ENCODE measurements at regions not wholly inside any gene's neighbourhood (a gene's known extent, or its start where the extent isn't known, plus 50 kb on each side); places are given as distances from the start of the nearest gene placed in this dataset.

- no peak for DNase-seq
These were observed 489.2 kb upstream of the ROBO2 start for GRCh38 chr3:76550522-76551201.

DNA sequence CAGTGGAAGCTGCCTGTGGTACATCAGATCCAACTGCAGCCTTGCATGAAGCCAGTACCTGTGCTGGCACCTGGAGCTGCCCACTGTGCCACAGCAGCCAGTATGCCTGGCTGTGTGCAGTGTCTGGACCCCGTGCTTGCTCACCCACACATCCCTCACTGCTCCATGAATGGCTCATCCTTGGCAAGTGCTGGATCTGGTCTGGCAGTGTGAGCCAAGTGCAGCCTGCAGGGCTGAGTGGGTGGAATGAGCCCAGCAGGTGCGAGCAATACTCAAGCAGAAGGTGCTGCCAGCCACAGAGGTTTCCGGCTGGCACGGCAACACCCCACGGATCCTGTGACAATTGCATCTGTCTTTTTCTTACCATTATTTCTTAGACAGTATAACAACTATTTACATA lies 488.2 kb upstream of the ROBO2 start:
- DNase-seq: peak; percentile 46

DNA sequence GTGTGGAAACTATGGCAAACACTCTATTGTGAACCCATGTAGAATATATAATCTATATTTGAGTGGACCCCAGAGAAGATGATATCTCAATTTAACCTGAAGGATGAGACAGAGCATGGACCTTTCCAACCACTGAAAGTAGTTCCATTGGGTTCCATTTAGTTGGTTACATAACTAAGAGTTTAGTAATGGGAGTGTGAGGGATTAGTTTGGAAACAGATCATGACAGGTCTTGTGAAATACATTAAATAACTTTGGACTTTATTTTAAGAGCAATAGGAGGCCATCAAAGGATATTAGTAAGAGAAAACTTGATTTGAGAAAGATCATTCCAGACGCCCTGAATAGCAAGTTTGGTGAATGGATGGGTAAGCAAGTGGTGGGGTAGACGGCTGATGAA lies 487.2 kb upstream of the ROBO2 start:
- DNase-seq: no peak

GRCh38 chr3:76554707-76555106 lies 485.2 kb upstream of the ROBO2 start:
- peak; percentile 46 for DNase-seq

GRCh38 chr3:76561494-76562236 lies 478.2 kb upstream of the ROBO2 start:
- DNase-seq: peak; percentile 11

GRCh38 chr3:76565496-76566210 lies 474.2 kb upstream of the ROBO2 start:
- DNase-seq: no peak

DNA sequence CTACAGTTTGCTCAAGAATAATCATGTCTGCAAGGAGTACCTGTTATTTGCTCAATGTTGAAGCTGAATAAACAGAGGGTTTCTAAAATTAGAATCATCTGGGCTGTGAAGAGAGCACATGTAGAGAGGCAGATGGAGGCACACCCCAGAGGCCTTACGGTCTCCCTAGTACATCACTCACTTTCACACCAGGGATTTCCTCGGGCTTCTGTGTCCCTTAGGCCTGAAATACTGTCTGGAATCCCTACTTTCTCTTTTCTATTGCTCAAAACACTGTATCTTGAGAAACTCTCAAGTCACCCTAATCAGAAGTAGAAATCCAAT lies 473.7 kb upstream of the ROBO2 start:
- peak; percentile 71 for DNase-seq

- no peak for DNase-seq
These were observed 473.0 kb upstream of the ROBO2 start for GRCh38 chr3:76566904-76567303.

GRCh38 chr3:76570436-76571057 lies 469.4 kb upstream of the ROBO2 start:
- peak; percentile 20 for DNase-seq

GRCh38 chr3:76576201-76576600 lies 463.7 kb upstream of the ROBO2 start:
- no peak for DNase-seq

DNA sequence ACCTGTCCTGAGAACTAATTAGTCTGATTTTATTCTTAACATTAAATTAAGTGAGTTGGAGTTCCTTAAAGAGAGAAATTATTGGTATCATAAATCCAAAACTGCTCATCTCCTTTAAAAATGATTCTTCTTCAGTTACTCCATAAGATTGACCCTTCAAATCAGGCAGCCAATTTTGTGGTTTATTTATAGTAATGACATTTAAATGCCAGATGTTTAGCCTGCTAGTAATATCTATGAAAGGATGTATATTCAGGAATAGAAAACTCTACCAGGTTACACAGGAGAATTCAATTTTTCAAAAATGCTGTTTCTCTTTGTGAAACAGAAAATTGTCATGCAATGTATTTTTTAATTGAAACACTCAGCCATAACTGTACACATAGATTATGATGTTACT lies 457.8 kb upstream of the ROBO2 start:
- no peak for DNase-seq

DNA sequence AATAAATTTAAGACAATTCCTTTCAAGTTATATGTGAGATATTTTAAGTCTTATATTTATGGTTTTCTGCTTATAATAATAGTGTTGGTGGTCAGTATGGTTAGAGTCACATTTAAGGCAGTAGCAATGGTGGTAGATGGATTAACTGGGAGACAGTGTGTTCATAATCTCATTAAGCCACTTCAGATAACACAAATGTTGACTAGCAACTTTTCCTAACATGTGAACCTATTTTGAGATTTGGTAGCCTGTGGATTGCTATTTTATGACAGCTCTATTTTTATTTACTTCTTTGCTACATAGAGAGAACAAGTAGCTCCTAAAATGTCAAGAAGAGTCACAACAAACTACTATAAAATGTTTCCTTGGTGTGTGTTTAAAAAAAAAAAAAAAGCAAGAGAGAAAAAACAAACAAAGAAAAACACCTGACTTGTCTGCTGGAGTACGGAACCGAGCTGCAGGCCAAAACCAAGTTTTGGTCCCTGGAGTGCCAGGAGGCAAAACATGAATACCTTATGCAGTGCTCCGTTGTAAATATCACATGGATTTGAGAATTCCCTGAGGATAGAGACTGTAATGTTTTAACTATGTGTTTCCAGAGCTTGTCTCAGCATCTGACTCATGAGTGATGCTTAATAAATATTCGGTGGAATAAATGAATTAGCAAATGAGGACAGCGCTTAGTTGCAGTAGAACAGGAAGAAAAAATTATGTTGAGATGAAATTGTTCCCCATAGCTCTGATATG lies 457.1 kb upstream of the ROBO2 start:
- peak; percentile 5 for DNase-seq

DNA sequence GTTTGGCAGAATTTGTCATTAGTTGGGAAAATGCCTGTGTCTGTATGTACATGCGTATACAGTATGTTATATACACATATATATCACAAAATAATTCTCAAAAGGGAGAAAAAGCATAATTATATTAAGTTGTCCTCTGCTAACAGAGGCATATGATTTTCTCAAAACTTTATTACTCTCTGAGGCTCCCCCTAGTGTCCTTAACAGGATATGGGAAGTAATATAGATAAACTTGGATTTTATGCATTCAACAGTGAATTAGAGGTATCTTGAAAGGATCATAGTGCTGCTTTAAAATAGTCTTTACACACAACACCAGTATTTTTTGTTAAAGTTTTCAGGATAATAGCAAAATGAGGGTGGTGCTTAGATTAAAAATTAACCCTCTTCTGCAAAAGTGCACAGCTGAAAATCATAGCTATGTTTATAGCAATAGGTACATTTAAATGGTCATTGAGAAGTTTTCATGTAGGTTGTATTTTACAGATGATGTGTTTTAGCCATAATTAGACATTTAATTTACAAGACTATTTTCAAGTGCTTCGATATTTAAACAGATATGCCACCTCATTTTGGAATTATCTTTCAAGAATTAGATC lies 454.0 kb upstream of the ROBO2 start:
- DNase-seq: peak; percentile 1

GRCh38 chr3:76586471-76586870 lies 453.4 kb upstream of the ROBO2 start:
- DNase-seq: no peak

- no peak for DNase-seq
These were observed 429.7 kb upstream of the ROBO2 start for GRCh38 chr3:76610150-76610549.

DNA sequence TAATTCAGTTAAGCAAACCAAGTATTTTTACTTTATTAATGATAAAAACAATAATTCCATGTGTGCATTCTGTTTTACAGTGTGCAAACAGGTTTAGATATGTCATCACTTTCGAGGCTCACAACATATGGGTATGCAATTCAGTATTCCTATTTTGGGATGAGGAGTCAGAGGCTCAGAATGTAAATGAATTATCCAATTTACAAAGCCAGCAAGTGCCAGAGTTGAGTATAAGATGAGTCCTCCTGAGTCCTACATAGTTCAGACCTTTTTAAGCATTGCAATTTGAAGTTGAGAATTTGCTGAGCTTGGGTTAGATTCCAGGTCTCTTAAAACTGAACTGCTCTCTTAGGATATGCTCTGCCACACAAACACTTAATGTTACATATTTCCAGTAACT lies 424.2 kb upstream of the ROBO2 start:
- no peak for DNase-seq

DNA sequence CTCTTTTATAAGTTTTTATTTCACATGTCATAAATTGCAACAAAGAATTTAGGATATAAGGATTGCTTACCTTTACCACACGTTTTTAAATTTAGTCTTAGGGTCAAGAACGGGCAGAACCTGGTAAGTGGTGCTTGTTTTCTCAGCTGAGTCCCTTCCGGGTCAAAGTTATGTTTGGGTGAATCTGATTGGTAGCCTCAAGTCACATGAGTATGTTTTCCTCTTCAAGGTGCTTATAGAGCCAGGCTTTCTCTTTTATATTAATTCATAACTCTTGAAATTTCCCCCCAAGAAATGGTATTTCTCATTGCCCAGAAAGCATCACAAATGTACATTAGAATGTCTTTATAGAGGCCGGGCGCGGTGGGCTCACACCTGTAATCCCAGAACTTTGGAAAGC lies 415.7 kb upstream of the ROBO2 start:
- no peak for DNase-seq

- DNase-seq: no peak
These were observed 412.7 kb upstream of the ROBO2 start for GRCh38 chr3:76627236-76627635.

GRCh38 chr3:76631251-76631650 lies 408.6 kb upstream of the ROBO2 start:
- no peak for DNase-seq

DNA sequence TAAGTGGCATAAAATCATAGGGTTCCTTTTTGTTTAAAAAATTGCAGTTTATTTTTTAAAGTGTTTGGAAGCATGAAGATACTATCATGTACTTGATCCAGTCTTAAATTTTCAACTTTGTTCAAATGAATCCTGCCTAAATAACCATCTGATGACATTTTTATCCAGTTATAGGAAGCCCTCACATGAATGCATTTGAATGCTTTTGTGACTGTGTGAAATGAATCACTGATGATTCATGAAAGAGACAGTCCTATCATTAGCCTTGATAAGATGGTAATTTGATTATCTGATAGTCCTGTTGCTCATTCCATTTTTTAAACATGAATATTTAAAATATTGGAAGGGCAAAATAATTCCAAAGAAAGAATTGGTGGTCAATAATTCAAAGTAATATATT lies 401.9 kb upstream of the ROBO2 start:
- DNase-seq: no peak

GRCh38 chr3:76643623-76644304 lies 396.1 kb upstream of the ROBO2 start:
- no peak for DNase-seq

DNA sequence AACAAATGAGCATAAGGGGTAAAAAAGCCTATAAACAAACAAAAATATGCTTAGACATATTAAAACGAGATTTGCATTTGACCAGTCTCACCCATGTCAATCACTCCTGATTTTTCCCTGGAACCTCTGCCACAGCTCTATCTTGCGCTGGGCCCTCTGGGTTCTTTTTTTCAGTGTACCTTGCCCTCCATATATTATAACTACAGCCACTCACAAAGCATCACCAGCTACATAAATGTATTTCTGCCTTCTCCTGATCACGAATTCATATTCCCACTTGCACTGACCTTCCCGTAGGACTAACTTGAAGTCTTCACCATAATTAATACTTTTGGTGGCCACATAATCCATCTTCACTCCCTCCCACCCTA lies 395.6 kb upstream of the ROBO2 start:
- DNase-seq: no peak
